Panc1 (cell line): ENCODE measurements at regions not wholly inside any gene's neighbourhood (a gene's known extent, or its start where the extent isn't known, plus 50 kb on each side); places are given as distances from the start of the nearest gene placed in this dataset.
A peak's percentile ranks its signal among the peaks of the same experiment; 100 is the strongest.

Experiments used
- ATAC-seq: fragments of 200-7000 bp; cut with Tn5 transposase; 2 replicates; pipeline ENCODE4 v1.9.1; 2020; ENCODE audit warnings: mild to moderate bottlenecking, moderate library complexity
- BruUV-seq: library from RNA; stranded (reverse); fragments of 400-500 nt; replicated peaks from 2 replicates; lab custom pipeline; 2021; lab: Mats Ljungman, UMichigan
- CTCF ChIA-PET: fragments of 300-600 bp; sonication (Branson Sonifier 250); formaldehyde crosslinking; loops from one replicate; lab custom pipeline; 2022; ENCODE audit warnings: antibody characterized with exemption; lab: Charles Lee
- POLR2A ChIA-PET: fragments of 300-600 bp; sonication (Branson Sonifier 250); formaldehyde crosslinking; loops from one replicate; lab custom pipeline; 2022; ENCODE audit warnings: antibody characterized with exemption; lab: Charles Lee
- DNase-seq: peaks from one replicate; pipeline ENCODE4 v3.0.0-alpha.2; 2010; ENCODE audit warnings: low read depth, low spot score
- H3K27ac ChIP-seq: 2 replicates; pipeline ENCODE4 v1.5.1; 2011; ENCODE audit warnings: mild to moderate bottlenecking, low read length, inconsistent platforms
- H3K27me3 ChIP-seq: fragments of 200-500 bp; sonication (Bioruptor generic); 2 replicates; pipeline ENCODE4 v1.6.0; 2014; ENCODE audit warnings: low read length, inconsistent platforms; ENCODE audit not compliant: control insufficient read depth, insufficient read depth
- H3K36me3 ChIP-seq: fragments of 200-500 bp; sonication (Bioruptor generic); 2 replicates; pipeline ENCODE4 v1.5.1; 2014; ENCODE audit warnings: inconsistent platforms, mild to moderate bottlenecking, low read length, moderate library complexity; ENCODE audit not compliant: control insufficient read depth, insufficient read depth
- H3K4me1 ChIP-seq: 2 replicates; pipeline ENCODE4 v1.5.1; 2011; ENCODE audit warnings: inconsistent platforms, mild to moderate bottlenecking, low read length, moderate library complexity; ENCODE audit not compliant: control insufficient read depth, insufficient read depth
- H3K4me3 ChIP-seq, 2 experiments: 2 replicates each; pipeline ENCODE4 v1.5.1; 2011 to 2012; ENCODE audit warnings: low read depth in 2 of 2, low read length in 2 of 2, mild to moderate bottlenecking in 2 of 2, inconsistent platforms in 1 of 2, moderate library complexity in 1 of 2
- H3K9me3 ChIP-seq: fragments of 200-500 bp; sonication (Bioruptor generic); 2 replicates; pipeline ENCODE4 v1.5.1; 2014; ENCODE audit warnings: low read depth, mild to moderate bottlenecking, inconsistent platforms, low read length, moderate library complexity; ENCODE audit not compliant: control insufficient read depth, insufficient read depth
- POLR2AphosphoS5 ChIP-seq: IDR thresholded peaks from 2 replicates; pipeline ENCODE4 v1.6.1; 2012; ENCODE audit warnings: mild to moderate bottlenecking, low read depth, low read length, moderate library complexity
- SIN3A ChIP-seq: IDR thresholded peaks from 2 replicates; pipeline ENCODE4 v1.6.1; 2012; ENCODE audit warnings: low read depth, mild to moderate bottlenecking, low read length, moderate library complexity, borderline replicate concordance; ENCODE audit not compliant: insufficient read depth
- TCF7L2 ChIP-seq: IDR thresholded peaks from 2 replicates; pipeline ENCODE4 v1.6.1; 2011; ENCODE audit warnings: mild to moderate bottlenecking, low read depth, low read length, inconsistent platforms
- in situ Hi-C: cut with HindIII; loops from 2 replicates; pipeline ENCODE4 v1.10.0; 2016; ENCODE audit warnings: low sequenced_read_pairs, low pct_unique_long_range_greater_than_20kb
- intact Hi-C: fragments of 100-400 bp; cut with micrococcal nuclease; formaldehyde crosslinking; loops from one replicate; pipeline ENCODE4 v1.10.0; 2022; ENCODE audit not compliant: unreplicated experiment
- TF ChIP-seq, protein P1 (sequence below): fragments of 450-650 bp; IDR thresholded peaks from 2 replicates; pipeline ENCODE4 v1.5.1; 2017; ENCODE audit warnings: mild to moderate bottlenecking
- TF ChIP-seq, protein P2 (sequence below), 2 experiments: IDR thresholded peaks; 2 replicates each; pipeline ENCODE4 v1.6.1; 2011 to 2012; ENCODE audit warnings: low read depth in 2 of 2, control low read depth in 1 of 2, low read length in 1 of 2, mild to moderate bottlenecking in 1 of 2, moderate library complexity in 1 of 2; ENCODE audit not compliant: insufficient read depth in 1 of 2

DNA sequence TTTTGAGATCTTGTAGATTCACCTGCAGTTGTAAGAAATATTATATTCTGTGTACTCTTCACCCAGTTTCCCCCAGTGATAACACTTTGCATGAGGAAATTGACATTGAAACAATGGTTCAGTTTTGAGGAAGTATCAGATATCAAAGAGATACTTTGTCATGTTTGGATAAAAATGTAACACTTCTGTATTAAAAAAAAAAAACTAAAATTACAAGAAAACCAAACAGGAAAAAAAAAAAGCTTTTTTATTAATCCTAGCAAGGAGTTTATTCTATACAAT, 204.0 kb downstream of the ARL4C start:
- intact Hi-C loops (loop anchor here (10.0 kb wide), 1 partner anchor 72 kb away; no protein-coding TSS in a partner anchor), in situ Hi-C loops (no loop called here)
- no peak for ATAC-seq
- Histone ChIP-seq H3K27me3 (no peaks in the 10 kb centered on the region), H3K36me3 (no peaks in the 10 kb centered on the region), H3K4me3 (no peak overlapping the region), H3K9me3 (no peaks in the 10 kb centered on the region), H3K4me1 (peaks cover 18% of the 10 kb centered on the region), H3K27ac (peak overlapping the region; percentile 85; the same call in 1 of the 2 replicates)
- no peak for TF ChIP-seq TCF7L2
- TF ChIP-seq, protein P1, sequence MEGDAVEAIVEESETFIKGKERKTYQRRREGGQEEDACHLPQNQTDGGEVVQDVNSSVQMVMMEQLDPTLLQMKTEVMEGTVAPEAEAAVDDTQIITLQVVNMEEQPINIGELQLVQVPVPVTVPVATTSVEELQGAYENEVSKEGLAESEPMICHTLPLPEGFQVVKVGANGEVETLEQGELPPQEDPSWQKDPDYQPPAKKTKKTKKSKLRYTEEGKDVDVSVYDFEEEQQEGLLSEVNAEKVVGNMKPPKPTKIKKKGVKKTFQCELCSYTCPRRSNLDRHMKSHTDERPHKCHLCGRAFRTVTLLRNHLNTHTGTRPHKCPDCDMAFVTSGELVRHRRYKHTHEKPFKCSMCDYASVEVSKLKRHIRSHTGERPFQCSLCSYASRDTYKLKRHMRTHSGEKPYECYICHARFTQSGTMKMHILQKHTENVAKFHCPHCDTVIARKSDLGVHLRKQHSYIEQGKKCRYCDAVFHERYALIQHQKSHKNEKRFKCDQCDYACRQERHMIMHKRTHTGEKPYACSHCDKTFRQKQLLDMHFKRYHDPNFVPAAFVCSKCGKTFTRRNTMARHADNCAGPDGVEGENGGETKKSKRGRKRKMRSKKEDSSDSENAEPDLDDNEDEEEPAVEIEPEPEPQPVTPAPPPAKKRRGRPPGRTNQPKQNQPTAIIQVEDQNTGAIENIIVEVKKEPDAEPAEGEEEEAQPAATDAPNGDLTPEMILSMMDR: no peak
- ChIA-PET CTCF (no interaction called here), POLR2A (interaction anchor here (0.6 kb wide), 1 partner anchor 138 kb away, joined by 4 read pairs; no protein-coding TSS in a partner anchor)
- DNase-seq: no peak
- BruUV-seq: no TSS peak

DNA sequence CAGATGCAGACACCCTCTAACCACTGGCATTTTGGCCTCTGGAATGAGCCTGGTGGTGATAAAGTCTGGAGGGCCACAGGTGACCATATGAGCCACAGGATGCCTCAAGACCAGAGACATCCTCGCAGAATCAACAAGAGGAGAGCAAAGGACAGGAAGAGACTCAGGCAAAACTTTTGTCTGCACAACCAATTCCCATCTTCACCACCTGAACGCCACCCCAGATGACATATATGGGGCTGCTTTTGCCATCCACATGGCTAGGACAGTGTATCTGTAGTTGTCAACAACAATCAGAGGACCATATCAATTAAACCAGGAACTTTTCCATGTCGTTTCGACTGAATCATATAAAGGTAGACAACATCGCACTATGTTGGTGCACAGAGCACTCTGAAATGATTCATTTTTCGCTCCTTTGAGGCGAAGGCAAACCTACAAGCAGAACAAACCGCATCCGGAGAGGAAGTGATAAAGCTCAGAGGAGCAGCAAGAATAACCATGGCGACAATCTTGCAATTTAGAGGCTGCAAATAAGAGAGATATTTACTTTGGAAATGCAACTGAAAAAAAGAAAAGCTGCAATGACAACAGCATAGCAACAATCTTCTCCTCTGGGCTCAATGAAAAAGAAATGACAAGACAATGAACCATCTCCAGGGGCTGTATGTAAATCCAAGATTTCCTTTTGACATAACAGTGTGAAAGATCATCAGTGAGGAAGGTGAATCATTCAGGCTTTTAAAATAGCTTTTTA, 204.5 kb downstream of the ARL4C start:
- H3K9me3 ChIP-seq: no peaks in the 10 kb centered on the region
- no peaks in the 10 kb centered on the region for H3K36me3 ChIP-seq
- intact Hi-C loops (loop anchor here (10.0 kb wide), 1 partner anchor 72 kb away; no protein-coding TSS in a partner anchor), in situ Hi-C loops (no loop called here)
- no TSS peak for BruUV-seq
- ChIA-PET POLR2A (no interaction called here), CTCF (no interaction called here)
- DNase-seq (no peak), ATAC-seq (no peak)
- H3K4me1 ChIP-seq: peaks cover 18% of the 10 kb centered on the region
- TF ChIP-seq SIN3A (no peak), POLR2AphosphoS5 (no peak), TCF7L2 (no peak)
- TF ChIP-seq, protein P2, sequence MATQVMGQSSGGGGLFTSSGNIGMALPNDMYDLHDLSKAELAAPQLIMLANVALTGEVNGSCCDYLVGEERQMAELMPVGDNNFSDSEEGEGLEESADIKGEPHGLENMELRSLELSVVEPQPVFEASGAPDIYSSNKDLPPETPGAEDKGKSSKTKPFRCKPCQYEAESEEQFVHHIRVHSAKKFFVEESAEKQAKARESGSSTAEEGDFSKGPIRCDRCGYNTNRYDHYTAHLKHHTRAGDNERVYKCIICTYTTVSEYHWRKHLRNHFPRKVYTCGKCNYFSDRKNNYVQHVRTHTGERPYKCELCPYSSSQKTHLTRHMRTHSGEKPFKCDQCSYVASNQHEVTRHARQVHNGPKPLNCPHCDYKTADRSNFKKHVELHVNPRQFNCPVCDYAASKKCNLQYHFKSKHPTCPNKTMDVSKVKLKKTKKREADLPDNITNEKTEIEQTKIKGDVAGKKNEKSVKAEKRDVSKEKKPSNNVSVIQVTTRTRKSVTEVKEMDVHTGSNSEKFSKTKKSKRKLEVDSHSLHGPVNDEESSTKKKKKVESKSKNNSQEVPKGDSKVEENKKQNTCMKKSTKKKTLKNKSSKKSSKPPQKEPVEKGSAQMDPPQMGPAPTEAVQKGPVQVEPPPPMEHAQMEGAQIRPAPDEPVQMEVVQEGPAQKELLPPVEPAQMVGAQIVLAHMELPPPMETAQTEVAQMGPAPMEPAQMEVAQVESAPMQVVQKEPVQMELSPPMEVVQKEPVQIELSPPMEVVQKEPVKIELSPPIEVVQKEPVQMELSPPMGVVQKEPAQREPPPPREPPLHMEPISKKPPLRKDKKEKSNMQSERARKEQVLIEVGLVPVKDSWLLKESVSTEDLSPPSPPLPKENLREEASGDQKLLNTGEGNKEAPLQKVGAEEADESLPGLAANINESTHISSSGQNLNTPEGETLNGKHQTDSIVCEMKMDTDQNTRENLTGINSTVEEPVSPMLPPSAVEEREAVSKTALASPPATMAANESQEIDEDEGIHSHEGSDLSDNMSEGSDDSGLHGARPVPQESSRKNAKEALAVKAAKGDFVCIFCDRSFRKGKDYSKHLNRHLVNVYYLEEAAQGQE (IDR thresholded peaks at IDR 0.05; ENCODE audit: insufficient read depth in 1 of 2, low read depth in 2 of 2, low read length in 1 of 2): no peak
- TF ChIP-seq, protein P1: no peak
- peak overlapping the region; percentile 85 for H3K27ac ChIP-seq
- no peaks in the 10 kb centered on the region for H3K27me3 ChIP-seq
- no peak overlapping the region for H3K4me3 ChIP-seq
